Stimulated activated CD4-positive, alpha-beta T cell treated with anti-CD3 and anti-CD28 coated beads, Interleukin-4, amount 100 ng/mL, for 1 hour (primary cell): ENCODE measurements at regions not wholly inside any gene's neighbourhood (a gene's known extent, or its start where the extent isn't known, plus 50 kb on each side); places are given as distances from the start of the nearest gene placed in this dataset.

Source experiments
- DNase-seq: peaks from one replicate; pipeline ENCODE4 v3.0.0-alpha.2; 2020

GRCh38 chr18:10182009-10182624 lies 268.3 kb downstream of the VAPA start:
- DNase-seq: no peak

GRCh38 chr18:10184776-10185175 lies 269.7 kb upstream of the APCDD1 start:
- no peak for DNase-seq

GRCh38 chr18:10188971-10189810 lies 265.2 kb upstream of the APCDD1 start:
- no peak for DNase-seq

GRCh38 chr18:10190564-10190963 lies 263.9 kb upstream of the APCDD1 start:
- no peak for DNase-seq

GRCh38 chr18:10193444-10193843 lies 261.0 kb upstream of the APCDD1 start:
- DNase-seq: no peak

- DNase-seq: no peak
Measured at GRCh38 chr18:10194592-10194991, 259.8 kb upstream of the APCDD1 start.

GRCh38 chr18:10195529-10195928 lies 258.9 kb upstream of the APCDD1 start:
- no peak for DNase-seq

GRCh38 chr18:10197097-10197496 lies 257.3 kb upstream of the APCDD1 start:
- no peak for DNase-seq

GRCh38 chr18:10201226-10201625 lies 253.2 kb upstream of the APCDD1 start:
- DNase-seq: no peak

- no peak for DNase-seq
Measured at GRCh38 chr18:10201659-10202058, 252.8 kb upstream of the APCDD1 start.

GRCh38 chr18:10202845-10203321 lies 251.6 kb upstream of the APCDD1 start:
- no peak for DNase-seq

- no peak for DNase-seq
Measured at GRCh38 chr18:10205151-10205550, 249.3 kb upstream of the APCDD1 start.

GRCh38 chr18:10207682-10208345 lies 246.6 kb upstream of the APCDD1 start:
- no peak for DNase-seq

- DNase-seq: no peak
Measured at GRCh38 chr18:10209302-10209701, 245.1 kb upstream of the APCDD1 start.

GRCh38 chr18:10210057-10210633 lies 244.3 kb upstream of the APCDD1 start:
- no peak for DNase-seq

GRCh38 chr18:10213526-10213925 lies 240.9 kb upstream of the APCDD1 start:
- no peak for DNase-seq

- DNase-seq: no peak
Measured at GRCh38 chr18:10215446-10215845, 239.0 kb upstream of the APCDD1 start.

- DNase-seq: no peak
Measured at GRCh38 chr18:10216791-10217190, 237.6 kb upstream of the APCDD1 start.

- DNase-seq: no peak
Measured at GRCh38 chr18:10217211-10217610, 237.2 kb upstream of the APCDD1 start.

- no peak for DNase-seq
Measured at GRCh38 chr18:10225300-10225699, 229.1 kb upstream of the APCDD1 start.

- no peak for DNase-seq
Measured at GRCh38 chr18:10226971-10227370, 227.5 kb upstream of the APCDD1 start.

GRCh38 chr18:10228326-10228725 lies 226.1 kb upstream of the APCDD1 start:
- DNase-seq: no peak

GRCh38 chr18:10229458-10229857 lies 225.0 kb upstream of the APCDD1 start:
- DNase-seq: no peak

- DNase-seq: no peak
Measured at GRCh38 chr18:10230072-10230471, 224.4 kb upstream of the APCDD1 start.
